Upper lobe of left lung (tissue), 4 donors: ENCODE measurements at regions not wholly inside any gene's neighbourhood (a gene's known extent, or its start where the extent isn't known, plus 50 kb on each side); places are given as distances from the start of the nearest gene placed in this dataset.

Source experiments
- EP300 ChIP-seq, 4 donors: sonication (generic); formaldehyde crosslinking; IDR thresholded peaks; one replicate each; pipeline ENCODE4 v1.5.1; 2017; ENCODE audit warnings: antibody characterized with exemption in 4 of 4, control low read depth in 2 of 4
- POLR2A ChIP-seq, 4 donors: fragments of 450-650 bp; IDR thresholded peaks; one replicate each; pipeline ENCODE4 v1.5.1; 2016 to 2017; ENCODE audit warnings: antibody characterized with exemption in 4 of 4, mild to moderate bottlenecking in 2 of 4
- POLR2AphosphoS5 ChIP-seq, 2 donors: sonication (generic); formaldehyde crosslinking; IDR thresholded peaks; one replicate each; pipeline ENCODE4 v1.5.1; 2017; ENCODE audit warnings: antibody characterized with exemption in 2 of 2
- TF ChIP-seq, protein P1 (sequence below), 6 experiments: fragments of 450-650 bp in 4 of 6; fragments of 200-600 bp in 2 of 6; sonication (generic) in 2 of 6; IDR thresholded peaks; one replicate each; pipeline ENCODE4 v1.5.1; 2016 to 2019; ENCODE audit warnings: antibody characterized with exemption in 6 of 6

DNA sequence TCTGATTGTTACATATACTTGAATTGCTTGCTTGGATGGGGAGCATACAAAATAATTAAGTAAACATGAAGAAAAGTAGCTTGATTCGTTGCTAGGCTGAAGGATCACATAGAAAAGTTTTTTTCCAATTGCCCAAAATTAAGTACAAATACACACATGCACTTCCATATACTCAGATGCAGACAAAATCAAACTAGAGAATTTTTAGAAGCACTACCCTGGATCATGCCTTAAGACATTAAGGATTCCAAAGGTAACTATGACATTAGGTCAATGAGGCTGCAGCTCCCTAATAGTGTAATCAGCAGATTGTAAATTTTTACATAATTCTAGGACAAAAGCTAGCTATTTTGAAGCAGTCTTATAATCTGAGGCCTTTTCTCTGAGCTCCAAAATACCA, 216.9 kb upstream of the TMEM161B start:
- TF ChIP-seq POLR2A (IDR thresholded peaks at IDR 0.05) (no peak), POLR2AphosphoS5 (IDR thresholded peaks at IDR 0.05) (no peak), EP300 (IDR thresholded peaks at IDR 0.05) (no peak)
- TF ChIP-seq, protein P1, sequence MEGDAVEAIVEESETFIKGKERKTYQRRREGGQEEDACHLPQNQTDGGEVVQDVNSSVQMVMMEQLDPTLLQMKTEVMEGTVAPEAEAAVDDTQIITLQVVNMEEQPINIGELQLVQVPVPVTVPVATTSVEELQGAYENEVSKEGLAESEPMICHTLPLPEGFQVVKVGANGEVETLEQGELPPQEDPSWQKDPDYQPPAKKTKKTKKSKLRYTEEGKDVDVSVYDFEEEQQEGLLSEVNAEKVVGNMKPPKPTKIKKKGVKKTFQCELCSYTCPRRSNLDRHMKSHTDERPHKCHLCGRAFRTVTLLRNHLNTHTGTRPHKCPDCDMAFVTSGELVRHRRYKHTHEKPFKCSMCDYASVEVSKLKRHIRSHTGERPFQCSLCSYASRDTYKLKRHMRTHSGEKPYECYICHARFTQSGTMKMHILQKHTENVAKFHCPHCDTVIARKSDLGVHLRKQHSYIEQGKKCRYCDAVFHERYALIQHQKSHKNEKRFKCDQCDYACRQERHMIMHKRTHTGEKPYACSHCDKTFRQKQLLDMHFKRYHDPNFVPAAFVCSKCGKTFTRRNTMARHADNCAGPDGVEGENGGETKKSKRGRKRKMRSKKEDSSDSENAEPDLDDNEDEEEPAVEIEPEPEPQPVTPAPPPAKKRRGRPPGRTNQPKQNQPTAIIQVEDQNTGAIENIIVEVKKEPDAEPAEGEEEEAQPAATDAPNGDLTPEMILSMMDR (IDR thresholded peaks at IDR 0.05), result no peak
